MM.1S (cell line): ENCODE measurements at regions not wholly inside any gene's neighbourhood (a gene's known extent, or its start where the extent isn't known, plus 50 kb on each side); places are given as distances from the start of the nearest gene placed in this dataset.
A peak's percentile ranks its signal among the peaks of the same experiment; 100 is the strongest.

Source experiments
- DNase-seq: peaks from one replicate; pipeline ENCODE4 v3.0.0-alpha.2; 2015
- H2AFZ ChIP-seq: fragments of 300-600 bp; sonication (generic); 2 replicates; pipeline ENCODE4 v1.6.0; 2016; ENCODE audit warnings: antibody characterized with exemption, low read length
- H3F3A ChIP-seq: fragments of 300-600 bp; sonication (generic); 2 replicates; pipeline ENCODE4 v1.6.1; 2016; ENCODE audit warnings: mild to moderate bottlenecking, antibody characterized with exemption, low read length, moderate library complexity, mixed read lengths; ENCODE audit not compliant: insufficient read depth
- H3K27ac ChIP-seq: fragments of 300-600 bp; sonication (generic); 2 replicates; pipeline ENCODE4 v1.5.1; 2016; ENCODE audit warnings: mild to moderate bottlenecking, low read length
- H3K27me3 ChIP-seq: fragments of 300-600 bp; sonication (generic); replicated peaks from 2 replicates; pipeline ENCODE4 v1.6.0; 2016; ENCODE audit warnings: low read length; ENCODE audit not compliant: insufficient read depth
- H3K36me3 ChIP-seq: fragments of 300-600 bp; sonication (generic); replicated peaks from 2 replicates; pipeline ENCODE4 v1.6.1; 2016; ENCODE audit warnings: mild to moderate bottlenecking, low read length, mixed read lengths; ENCODE audit not compliant: insufficient read depth
- H3K4me1 ChIP-seq: fragments of 300-600 bp; sonication (generic); 2 replicates; pipeline ENCODE4 v1.6.1; 2016; ENCODE audit warnings: low read length, mixed read lengths
- H3K4me2 ChIP-seq: fragments of 300-600 bp; sonication (generic); 2 replicates; pipeline ENCODE4 v1.6.0; 2016; ENCODE audit warnings: low read depth, low read length
- H3K4me3 ChIP-seq: fragments of 300-600 bp; sonication (generic); 2 replicates; pipeline ENCODE4 v1.5.1; 2016; ENCODE audit warnings: low read length, mixed read lengths
- H3K79me2 ChIP-seq: fragments of 300-600 bp; sonication (generic); 2 replicates; pipeline ENCODE4 v1.6.1; 2016; ENCODE audit warnings: mixed run types, low read length, mixed read lengths
- H3K9ac ChIP-seq: fragments of 300-600 bp; sonication (generic); 2 replicates; pipeline ENCODE4 v1.6.1; 2016; ENCODE audit warnings: low read length, mixed read lengths
- H3K9me2 ChIP-seq: fragments of 300-600 bp; sonication (generic); replicated peaks from 2 replicates; pipeline ENCODE4 v1.6.1; 2016; ENCODE audit warnings: mild to moderate bottlenecking, low read length, mixed read lengths; ENCODE audit not compliant: insufficient read depth
- H3K9me3 ChIP-seq: fragments of 300-600 bp; sonication (generic); replicated peaks from 2 replicates; pipeline ENCODE4 v1.6.1; 2016; ENCODE audit warnings: mild to moderate bottlenecking, low read length, mixed read lengths; ENCODE audit not compliant: insufficient read depth
- H4K20me1 ChIP-seq: fragments of 300-600 bp; sonication (generic); 2 replicates; pipeline ENCODE4 v1.6.1; 2016; ENCODE audit warnings: mild to moderate bottlenecking, low read length, moderate library complexity, mixed read lengths; ENCODE audit not compliant: insufficient read depth
- CTCF ChIP-seq: fragments of 300-600 bp; sonication (generic); IDR thresholded peaks from 2 replicates; pipeline ENCODE4 v1.5.1; 2016; ENCODE audit warnings: antibody characterized with exemption, low read length, mixed read lengths
- EZH2 ChIP-seq: fragments of 300-600 bp; sonication (generic); optimal IDR thresholded peaks from 2 replicates; pipeline ENCODE3; 2017; ENCODE audit warnings: low read depth, mild to moderate bottlenecking, antibody characterized with exemption, low read length, mixed read lengths
- EZH2phosphoT487 ChIP-seq: fragments of 300-600 bp; sonication (generic); IDR thresholded peaks from 2 replicates; pipeline ENCODE4 v1.6.1; 2018; ENCODE audit warnings: antibody characterized with exemption, low read length

GRCh38 chr13:85261757-85262346 is 537.4 kb downstream of the SLITRK6 start:
- no peak overlapping the region for H3K9ac ChIP-seq
- no peaks in the 10 kb centered on the region for H3K27me3 ChIP-seq
- H3K9me3 ChIP-seq: no peaks in the 10 kb centered on the region
- no peaks in the 10 kb centered on the region for H3F3A ChIP-seq
- no peaks in the 10 kb centered on the region for H3K9me2 ChIP-seq
- H3K4me3 ChIP-seq: no peak overlapping the region
- no peak overlapping the region for H2AFZ ChIP-seq
- no peaks in the 10 kb centered on the region for H3K4me1 ChIP-seq
- no peaks in the 10 kb centered on the region for H3K79me2 ChIP-seq
- no peak for TF ChIP-seq EZH2
- TF ChIP-seq CTCF: peak; percentile 50
- no peak overlapping the region for H3K27ac ChIP-seq
- no peak overlapping the region for H3K4me2 ChIP-seq
- DNase-seq: peak; percentile 44
- H3K36me3 ChIP-seq: no peaks in the 10 kb centered on the region
- no peaks in the 10 kb centered on the region for H4K20me1 ChIP-seq

GRCh38 chr13:85260896-85261295 is 538.3 kb downstream of the SLITRK6 start:
- Histone ChIP-seq H3F3A (no peaks in the 10 kb centered on the region), H3K4me3 (no peak overlapping the region), H3K4me1 (no peaks in the 10 kb centered on the region), H4K20me1 (no peaks in the 10 kb centered on the region), H3K9me2 (no peaks in the 10 kb centered on the region), H3K4me2 (no peak overlapping the region), H3K9me3 (no peaks in the 10 kb centered on the region), H3K27ac (no peak overlapping the region), H2AFZ (no peak overlapping the region), H3K27me3 (no peaks in the 10 kb centered on the region), H3K36me3 (no peaks in the 10 kb centered on the region), H3K9ac (no peak overlapping the region), H3K79me2 (no peaks in the 10 kb centered on the region)
- DNase-seq: no peak
- TF ChIP-seq CTCF: no peak
- TF ChIP-seq EZH2: no peak
- TF ChIP-seq EZH2phosphoT487: no peak

GRCh38 chr13:85255978-85256377 is 543.2 kb downstream of the SLITRK6 start:
- Histone ChIP-seq H3K4me2 (no peak overlapping the region), H3K27ac (no peak overlapping the region), H3K36me3 (no peaks in the 10 kb centered on the region), H3K9me3 (no peaks in the 10 kb centered on the region), H3K9me2 (no peaks in the 10 kb centered on the region), H3K27me3 (no peaks in the 10 kb centered on the region), H3K79me2 (no peaks in the 10 kb centered on the region), H3K4me3 (no peak overlapping the region), H4K20me1 (no peaks in the 10 kb centered on the region), H3K4me1 (no peaks in the 10 kb centered on the region), H2AFZ (no peak overlapping the region), H3F3A (no peaks in the 10 kb centered on the region), H3K9ac (no peak overlapping the region)
- no peak for TF ChIP-seq EZH2
- no peak for TF ChIP-seq CTCF
- no peak for TF ChIP-seq EZH2phosphoT487
- no peak for DNase-seq
